ENCODE measurements at regions not wholly inside any gene's neighbourhood (a gene's known extent, or its start where the extent isn't known, plus 50 kb on each side); places are given as distances from the start of the nearest gene placed in this dataset.
A peak's percentile ranks its signal among the peaks of the same experiment; 100 is the strongest.

GRCh38 chr15:68871507-68871906, 50.8 kb upstream of the ANP32A start:
- Mint-ChIP-seq H3K9me3 (no peaks in the 10 kb centered on the region), H3K27me3 (peaks cover 23% of the 10 kb centered on the region), H3K27ac (no peak overlapping the region), H3K4me1 (peaks cover 2% of the 10 kb centered on the region), H3K36me3 (ENCODE audit: low read depth) (no peaks in the 10 kb centered on the region), H3K4me3 (no peak overlapping the region)
- no peak for DNase-seq
- no peak for ATAC-seq

- ATAC-seq = no peak
- Mint-ChIP-seq H3K36me3 (ENCODE audit: low read depth) (no peaks in the 10 kb centered on the region), H3K27ac (no peak overlapping the region), H3K27me3 (peaks cover 26% of the 10 kb centered on the region), H3K4me3 (no peak overlapping the region), H3K4me1 (peaks cover 2% of the 10 kb centered on the region), H3K9me3 (no peaks in the 10 kb centered on the region)
- no peak for DNase-seq
Measured at GRCh38 chr15:68874788-68875187, 54.1 kb upstream of the ANP32A start.

- peaks cover 26% of the 10 kb centered on the region for H3K27me3 Mint-ChIP-seq
- DNase-seq (peak; percentile 90), ATAC-seq (peak; percentile 84)
- peaks cover 2% of the 10 kb centered on the region for H3K4me1 Mint-ChIP-seq
- H3K9me3 Mint-ChIP-seq = no peaks in the 10 kb centered on the region
- no peaks in the 10 kb centered on the region for H3K36me3 Mint-ChIP-seq (ENCODE audit: low read depth)
- no peak overlapping the region for H3K27ac Mint-ChIP-seq
- H3K4me3 Mint-ChIP-seq = no peak overlapping the region
Measured at GRCh38 chr15:68875377-68876116, 54.8 kb upstream of the SPESP1 start.

- no peak for DNase-seq
- H3K4me1 Mint-ChIP-seq = peaks cover 2% of the 10 kb centered on the region
- H3K9me3 Mint-ChIP-seq = no peaks in the 10 kb centered on the region
- ATAC-seq = no peak
- H3K27ac Mint-ChIP-seq = no peak overlapping the region
- peaks cover 18% of the 10 kb centered on the region for H3K27me3 Mint-ChIP-seq
- no peak overlapping the region for H3K4me3 Mint-ChIP-seq
- H3K36me3 Mint-ChIP-seq (ENCODE audit: low read depth) = no peaks in the 10 kb centered on the region
Measured at GRCh38 chr15:68877626-68878025, 52.7 kb upstream of the SPESP1 start.

- no peaks in the 10 kb centered on the region for H3K36me3 Mint-ChIP-seq (ENCODE audit: low read depth)
- ATAC-seq = no peak
- H3K9me3 Mint-ChIP-seq = no peaks in the 10 kb centered on the region
- DNase-seq = no peak
- peaks cover 6% of the 10 kb centered on the region for H3K27me3 Mint-ChIP-seq
- H3K4me1 Mint-ChIP-seq = peaks cover 2% of the 10 kb centered on the region
- H3K27ac Mint-ChIP-seq = no peak overlapping the region
- H3K4me3 Mint-ChIP-seq = no peak overlapping the region
Measured at GRCh38 chr15:68880382-68880781, 49.9 kb upstream of the SPESP1 start.

All from activated naive CD8-positive, alpha-beta T cell treated with anti-CD3 and anti-CD28 coated beads, Interleukin-2, amount 50 U/mL, for 24 hours (primary cell).